Right lobe of liver (tissue), 6 donors: ENCODE measurements at regions not wholly inside any gene's neighbourhood (a gene's known extent, or its start where the extent isn't known, plus 50 kb on each side); places are given as distances from the start of the nearest gene placed in this dataset.

Experiments used
- ATAC-seq, 4 donors: fragments of 200-7000 bp; cut with Tn5 transposase; one replicate each; pipeline ENCODE4 v1.9.1; 2020; ENCODE audit warnings: mild to moderate bottlenecking in 4 of 4, moderate library complexity in 4 of 4
- DNase-seq, 3 donors: peaks; one replicate each; pipeline ENCODE4 v3.0.0-alpha.2; 2020
- H3K27ac ChIP-seq, 3 donors: fragments of 200-600 bp; one replicate each; pipeline ENCODE4 v1.8.0; 2022
- H3K27me3 ChIP-seq, 2 donors: fragments of 200-600 bp; one replicate each; pipeline ENCODE4 v1.8.0; 2022
- H3K36me3 ChIP-seq, 4 donors: fragments of 200-600 bp; sonication (generic) in 1 of 4; one replicate each; pipeline versions ENCODE4 v1.5.1 to v1.8.0; 2017 to 2022; ENCODE audit warnings: control low read depth in 1 of 4
- H3K4me1 ChIP-seq, 4 donors: fragments of 200-600 bp; sonication (generic) in 1 of 4; one replicate each; pipeline versions ENCODE4 v1.5.1 to v1.8.0; 2017 to 2022; ENCODE audit warnings: control low read depth in 1 of 4
- H3K4me3 ChIP-seq, 3 donors: fragments of 200-600 bp; one replicate each; pipeline ENCODE4 v1.8.0; 2022
- H3K9me3 ChIP-seq, 4 donors: fragments of 200-600 bp; sonication (generic) in 1 of 4; one replicate each; pipeline versions ENCODE4 v1.5.1 to v1.8.0; 2017 to 2022; ENCODE audit warnings: control low read depth in 1 of 4
- CTCF ChIP-seq, 4 donors: fragments of 200-600 bp in 3 of 4; fragments of 450-650 bp in 1 of 4; IDR thresholded peaks; one replicate each; pipeline versions ENCODE4 v1.5.1 to v1.8.0; 2016 to 2022; ENCODE audit warnings: antibody characterized with exemption in 4 of 4, mild to moderate bottlenecking in 2 of 4
- POLR2A ChIP-seq: fragments of 450-650 bp; IDR thresholded peaks from one replicate; pipeline ENCODE4 v1.6.1; 2017; ENCODE audit warnings: antibody characterized with exemption, mild to moderate bottlenecking
- WGBS: methylation state at CpG from one replicate; pipeline ENCODE4 v1.1.6; 2018; ENCODE audit warnings: low coverage, low lambda C conversion rate; ENCODE audit not compliant: insufficient coverage; ENCODE audit errors: missing lambda C conversion rate; 5-methylcytosine and 5-hydroxymethylcytosine counted together
- intact Hi-C, 2 donors: fragments of 100-400 bp; cut with DNase I; formaldehyde crosslinking; loops; one replicate each; pipeline versions ENCODE4 v1.11.2 to v1.14.1; 2022
- donor health status: DM: no; HTN: yes; CAD: no.
- donor health status: DM: no; HTN: no; CAD: no.
- donor health status: DM: no; HTN: no; CAD: no.
- donor health status: DM: no; HTN: yes; CAD: no.
- donor health status: DM: no; HTN: yes; CAD: no.

DNA sequence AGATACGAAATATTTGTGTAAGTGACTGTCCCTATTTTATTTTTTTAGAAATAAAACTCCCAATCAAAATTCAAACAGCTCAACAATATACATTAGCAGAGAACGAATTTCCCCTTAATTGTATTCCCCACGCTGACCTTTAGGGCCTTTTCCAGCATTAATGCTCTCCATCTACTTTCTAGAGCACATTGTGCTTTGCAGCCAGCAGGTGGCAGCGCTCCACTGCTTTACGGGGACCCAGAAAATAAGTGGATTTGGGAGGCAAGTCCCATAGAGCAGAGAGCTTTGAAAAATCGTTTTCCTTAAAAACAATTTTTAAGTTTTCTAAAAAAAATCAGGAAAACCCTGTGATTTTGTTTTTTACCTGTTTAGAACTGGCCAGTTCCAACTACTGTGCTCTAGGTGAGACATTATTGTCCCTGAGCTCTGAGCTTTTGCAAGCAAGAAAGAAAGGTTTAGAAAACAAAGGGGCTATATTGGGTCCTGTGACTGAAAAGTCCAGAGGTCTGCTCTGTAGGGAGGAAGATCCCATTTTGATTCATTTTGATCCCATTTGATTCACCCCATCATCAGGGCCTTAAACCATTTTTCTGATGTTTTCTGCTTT is 144.4 kb upstream of the ZNF644 start:
- DNase-seq (peak; percentile 62 to 72 (median 70)), ATAC-seq (peak; percentile 81 to 92 (median 86))
- Histone ChIP-seq H3K9me3 (no peaks in the 10 kb centered on the region), H3K4me3 (no peak overlapping the region), H3K4me1 (no peaks in the 10 kb centered on the region), H3K27me3 (no peaks in the 10 kb centered on the region), H3K36me3 (no peaks in the 10 kb centered on the region), H3K27ac (no peak overlapping the region)
- TF ChIP-seq POLR2A (no peak), CTCF (IDR thresholded peaks at IDR 0.05) (peak; percentile 81 to 87 (median 84))
- WGBS, result 11% methylated on average over 6 of the region's 6 CpGs
- intact Hi-C loops, result loop anchor here (10.0 kb wide), 2 partner anchors 119 to 451 kb away; partner anchors contain the start of gene BARHL2 (in 1 of the 2)

- DNase-seq, result peak; percentile 81 to 86 (median 82)
- H3K27ac ChIP-seq, result no peak overlapping the region
- intact Hi-C loops, result loop anchor here (10.0 kb wide), 2 partner anchors 120 to 450 kb away; partner anchors contain the start of gene BARHL2 (in 1 of the 2)
- TF ChIP-seq POLR2A (no peak), CTCF (IDR thresholded peaks at IDR 0.05) (peak; percentile 91 to 99 (median 94))
- no peak overlapping the region for H3K4me3 ChIP-seq
- H3K27me3 ChIP-seq, result no peaks in the 10 kb centered on the region
- peak; percentile 93 to 98 (median 96) for ATAC-seq
- no peaks in the 10 kb centered on the region for H3K4me1 ChIP-seq
- WGBS, result 26% methylated on average over 10 of the region's 14 CpGs
- H3K9me3 ChIP-seq, result no peaks in the 10 kb centered on the region
- no peaks in the 10 kb centered on the region for H3K36me3 ChIP-seq
Observed at GRCh38 chr1:91165033-91165654, 143.3 kb upstream of the ZNF644 start.

- TF ChIP-seq CTCF (IDR thresholded peaks at IDR 0.05) (no peak), POLR2A (no peak)
- Histone ChIP-seq H3K27ac (no peak overlapping the region), H3K36me3 (no peaks in the 10 kb centered on the region), H3K4me3 (no peak overlapping the region), H3K9me3 (no peaks in the 10 kb centered on the region), H3K4me1 (no peaks in the 10 kb centered on the region), H3K27me3 (no peaks in the 10 kb centered on the region)
- WGBS, result 70% methylated on average over 2 of the region's 3 CpGs
- ATAC-seq (no peak), DNase-seq (no peak)
- intact Hi-C loops, result loop anchor here (10.0 kb wide), 2 partner anchors 122 to 448 kb away; partner anchors contain the start of gene BARHL2 (in 1 of the 2)
Observed at GRCh38 chr1:91162613-91163012, 140.8 kb upstream of the ZNF644 start.

GRCh38 chr1:91161749-91162148 is 139.9 kb upstream of the ZNF644 start:
- DNase-seq (no peak), ATAC-seq (no peak)
- H3K27ac ChIP-seq, result no peak overlapping the region
- TF ChIP-seq CTCF (IDR thresholded peaks at IDR 0.05) (no peak), POLR2A (no peak)
- WGBS, result 54% methylated on average over 4 of the region's 4 CpGs
- no peaks in the 10 kb centered on the region for H3K27me3 ChIP-seq
- H3K4me3 ChIP-seq, result no peak overlapping the region
- H3K36me3 ChIP-seq, result no peaks in the 10 kb centered on the region
- intact Hi-C loops, result loop anchor here (10.0 kb wide), 2 partner anchors 123 to 447 kb away; partner anchors contain the start of gene BARHL2 (in 1 of the 2)
- no peaks in the 10 kb centered on the region for H3K9me3 ChIP-seq
- H3K4me1 ChIP-seq, result no peaks in the 10 kb centered on the region
